K562 (cell line): ENCODE measurements at regions not wholly inside any gene's neighbourhood (a gene's known extent, or its start where the extent isn't known, plus 50 kb on each side); places are given as distances from the start of the nearest gene placed in this dataset.

ENCODE experiments used
- ATAC-seq: fragments of 200-7000 bp; cut with Tn5 transposase; 3 replicates; pipeline ENCODE4 v1.9.1; 2020; ENCODE audit warnings: moderate library complexity
- BruUV-seq: library from RNA; stranded (reverse); fragments of 400-500 nt; replicated peaks from 2 replicates; lab custom pipeline; 2021; lab: Mats Ljungman, UMichigan
- CTCF ChIA-PET: fragments of 300-600 bp; formaldehyde crosslinking; extraction: SDS; loops from one replicate; lab custom pipeline; 2021; ENCODE audit warnings: low intra/inter-chr PET ratio; lab: Yijun Ruan, JAX
- POLR2A ChIA-PET: fragments of 300-600, 350-650 bp; sonication (Branson Sonifier 250); formaldehyde crosslinking; extraction: SDS; loops from one replicate; lab custom pipeline; 2021; ENCODE audit warnings: antibody characterized with exemption, inconsistent platforms; lab: Yijun Ruan, JAX
- DNase-seq, 4 experiments: peaks; one replicate each; pipeline versions ENCODE4 v3.0.0 to v3.0.0-alpha.2; 2011 to 2018; ENCODE audit warnings: low spot score in 3 of 4, mixed read lengths in 3 of 4; ENCODE audit errors: extremely low read depth in 1 of 4
- FAIRE-seq: peaks from 2 replicates; lab custom pipeline; 2011; peaks lifted over from hg19 to GRCh38; lab: Jason Lieb, UNC
- H2AFZ ChIP-seq: 2 replicates; pipeline ENCODE4 v1.6.0; 2011; ENCODE audit warnings: low read depth, low read length, control low read depth, inconsistent platforms
- H3K27ac ChIP-seq: fragments of 200-600 bp; 3 replicates; pipeline ENCODE4 v1.8.0; 2011; ENCODE audit warnings: low read depth, mild to moderate bottlenecking, control low read depth, inconsistent platforms, low read length, moderate library complexity, mixed read lengths; ENCODE audit errors: extremely low read depth
- H3K27me3 ChIP-seq, 2 experiments: fragments of 300-600 bp in 1 of 2; 2 replicates in 1 of 2; 3 replicates in 1 of 2; pipeline versions ENCODE4 v1.6.0 to v1.8.0; 2011; ENCODE audit warnings: inconsistent platforms in 2 of 2, low read length in 2 of 2, mild to moderate bottlenecking in 1 of 2, mixed read lengths in 1 of 2, moderate library complexity in 1 of 2; ENCODE audit not compliant: control insufficient read depth in 2 of 2, insufficient read depth in 2 of 2
- H3K36me3 ChIP-seq: fragments of 300-600 bp; 3 replicates; pipeline ENCODE4 v1.8.0; 2011; ENCODE audit warnings: mild to moderate bottlenecking, low read length, inconsistent platforms; ENCODE audit not compliant: control insufficient read depth, insufficient read depth
- H3K4me1 ChIP-seq, 2 experiments: fragments of 200-600 bp in 1 of 2; replicated peaks in 1 of 2; 2 replicates in 1 of 2; 3 replicates in 1 of 2; pipeline versions ENCODE4 v1.5.1 to v1.8.0; 2011; ENCODE audit warnings: inconsistent platforms in 2 of 2, low read length in 2 of 2, mild to moderate bottlenecking in 1 of 2, mixed read lengths in 1 of 2, moderate library complexity in 1 of 2; ENCODE audit not compliant: control insufficient read depth in 2 of 2, insufficient read depth in 2 of 2
- H3K4me2 ChIP-seq: 2 replicates; pipeline ENCODE4 v1.6.1; 2011; ENCODE audit warnings: low read length, control low read depth, inconsistent platforms, mixed read lengths; ENCODE audit not compliant: insufficient read depth
- H3K4me3 ChIP-seq: fragments of 200-600 bp; sonication (generic), shearing (Covaris generic); 2 replicates; pipeline ENCODE4 v1.5.1; 2016; ENCODE audit warnings: control low read depth, inconsistent platforms
- H3K79me2 ChIP-seq: fragments of 200-600 bp; 3 replicates; pipeline ENCODE4 v1.8.0; 2011; ENCODE audit warnings: low read length, inconsistent platforms; ENCODE audit not compliant: control insufficient read depth, insufficient read depth
- H3K9ac ChIP-seq, 2 experiments: 2 replicates each; pipeline versions ENCODE4 v1.6.0 to v1.6.1; 2011; ENCODE audit warnings: low read depth in 2 of 2, low read length in 2 of 2, control low read depth in 1 of 2, inconsistent platforms in 1 of 2, mild to moderate bottlenecking in 1 of 2, mixed read lengths in 1 of 2; ENCODE audit not compliant: insufficient read depth in 1 of 2
- H3K9me1 ChIP-seq: one replicate; pipeline ENCODE4 v1.6.0; 2011; ENCODE audit warnings: inconsistent platforms, mild to moderate bottlenecking, low read length, moderate library complexity; ENCODE audit not compliant: control insufficient read depth, insufficient read depth
- H3K9me3 ChIP-seq: replicated peaks from 2 replicates; pipeline ENCODE4 v1.5.1; 2011; ENCODE audit warnings: low read depth, low read length, inconsistent platforms; ENCODE audit not compliant: control insufficient read depth, insufficient read depth
- H4K20me1 ChIP-seq: replicated peaks from 2 replicates; pipeline ENCODE4 v1.6.1; 2011; ENCODE audit warnings: low read length, inconsistent platforms, mixed read lengths; ENCODE audit not compliant: control insufficient read depth, insufficient read depth
- BRD9 ChIP-seq: fragments of 450-650 bp; IDR thresholded peaks from 2 replicates; pipeline ENCODE4 v1.6.1; 2018; ENCODE audit warnings: low read depth; ENCODE audit not compliant: partially characterized antibody
- CBFA2T3 ChIP-seq: fragments of 450-650 bp; IDR thresholded peaks from 2 replicates; pipeline ENCODE4 v1.6.1; 2017
- CREBBP ChIP-seq: IDR thresholded peaks from one replicate; pipeline ENCODE4 v1.6.1; 2012; ENCODE audit warnings: low read depth, mild to moderate bottlenecking, control low read depth, inconsistent platforms, low read length
- ELF4 ChIP-seq: fragments of 450-650 bp; formaldehyde crosslinking; IDR thresholded peaks from 2 replicates; pipeline ENCODE4 v1.4.0; 2022; ENCODE audit warnings: missing genetic modification characterization
- EP400 ChIP-seq: fragments of 450-650 bp; IDR thresholded peaks from 2 replicates; pipeline ENCODE4 v1.6.1; 2017; ENCODE audit warnings: antibody characterized with exemption, mild to moderate bottlenecking, moderate library complexity
- FOXJ2 ChIP-seq: fragments of 200-800 bp; sonication (Bioruptor generic); IDR thresholded peaks from 2 replicates; pipeline ENCODE4 v1.6.1; 2016; ENCODE audit warnings: missing genetic modification characterization, missing compliant biosample characterization
- MAZ ChIP-seq, 2 experiments: fragments of 450-650 bp in 1 of 2; sonication (generic) in 1 of 2; formaldehyde crosslinking; IDR thresholded peaks in 1 of 2; conservative IDR thresholded peaks in 1 of 2; 2 replicates each; pipeline versions ENCODE4 v1.4.0 to v1.5.0; 2020; ENCODE audit warnings: mild to moderate bottlenecking in 1 of 2, missing genetic modification reagents in 1 of 2
- MIER1 ChIP-seq: fragments of 450-650 bp; IDR thresholded peaks from 2 replicates; pipeline ENCODE4 v1.6.1; 2016; ENCODE audit warnings: antibody characterized with exemption, mild to moderate bottlenecking, low read depth
- POU5F1 ChIP-seq: fragments of 150-350 bp; IDR thresholded peaks from 2 replicates; pipeline ENCODE4 v1.6.1; 2014; ENCODE audit warnings: borderline replicate concordance, low read length, low read depth, mild to moderate bottlenecking; ENCODE audit not compliant: partially characterized antibody
- RBM25 ChIP-seq: fragments of 200-400 bp; formaldehyde crosslinking; IDR thresholded peaks from 2 replicates; pipeline ENCODE4 v1.6.1; 2018; ENCODE audit warnings: low read length, low read depth, moderate library complexity; ENCODE audit not compliant: severe bottlenecking
- SMARCB1 ChIP-seq: IDR thresholded peaks from 2 replicates; pipeline ENCODE4 v1.6.1; 2011; ENCODE audit warnings: improper control_type of control experiment, low read depth; ENCODE audit not compliant: insufficient read length
- WGBS: fragments of 100-300 bp; shearing (Covaris generic); methylation state at CpG from one replicate; pipeline ENCODE4 v1.1.6; 2016; ENCODE audit warnings: low coverage, mixed read lengths; ENCODE audit not compliant: insufficient coverage; ENCODE audit errors: missing lambda C conversion rate; 5-methylcytosine and 5-hydroxymethylcytosine counted together
- in situ Hi-C: fragments of 300-500 bp; cut with MboI; formaldehyde crosslinking; loops from 4 replicates; pipeline ENCODE4 v1.15.0; 2018; ENCODE audit warnings: inconsistent platforms, mixed read lengths
- intact Hi-C: fragments of 100-400 bp; cut with micrococcal nuclease; formaldehyde crosslinking; loops from 2 replicates; pipeline ENCODE4 v1.14.2; 2022
- TF ChIP-seq, protein P1 (sequence below): fragments of 250-450 bp; sonication (Bioruptor Pico); IDR thresholded peaks from 2 replicates; pipeline ENCODE4 v1.4.0; 2020; ENCODE audit warnings: mild to moderate bottlenecking, moderate library complexity

DNA sequence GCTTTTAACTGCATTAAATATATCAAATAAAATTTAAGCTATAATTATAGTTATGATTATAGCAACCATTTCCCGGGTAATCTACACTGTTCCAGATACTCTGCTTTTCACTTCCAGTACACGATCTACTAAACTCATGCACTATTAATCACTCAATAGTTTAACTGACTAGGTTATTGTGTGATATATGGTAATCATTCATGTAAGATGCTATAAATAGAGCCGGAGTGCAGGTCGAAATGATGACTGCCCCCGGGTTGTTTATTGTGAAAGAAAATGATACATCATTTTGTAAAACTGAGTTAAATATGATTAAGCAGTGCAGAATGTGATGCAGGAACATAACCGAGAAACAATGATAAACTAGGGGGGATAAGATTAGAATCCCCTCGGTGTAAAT, 434.6 kb upstream of the DSEL start:
- in situ Hi-C loops: no loop called here
- BruUV-seq: no TSS peak
- no peak for FAIRE-seq
- no peak overlapping the region for H3K4me2 ChIP-seq
- no peak overlapping the region for H3K27ac ChIP-seq
- CTCF ChIA-PET: no interaction called here
- no peak for ATAC-seq
- H3K9me1 ChIP-seq: no peaks in the 10 kb centered on the region
- H3K79me2 ChIP-seq: no peaks in the 10 kb centered on the region
- no peak overlapping the region for H3K9ac ChIP-seq
- no peaks in the 10 kb centered on the region for H4K20me1 ChIP-seq
- H3K36me3 ChIP-seq: no peaks in the 10 kb centered on the region
- TF ChIP-seq EP400 (no peak), RBM25 (no peak), ELF4 (CRISPR knock-in tag) (no peak), CBFA2T3 (no peak), MAZ (CRISPR knock-in tag; conservative IDR thresholded peaks at IDR 0.05 in 1 of 2, IDR thresholded peaks at IDR 0.05 in 1 of 2) (no peak), SMARCB1 (no peak), FOXJ2 (tag) (no peak), BRD9 (no peak), POU5F1 (no peak), CREBBP (no peak), MIER1 (no peak)
- TF ChIP-seq, protein P1, sequence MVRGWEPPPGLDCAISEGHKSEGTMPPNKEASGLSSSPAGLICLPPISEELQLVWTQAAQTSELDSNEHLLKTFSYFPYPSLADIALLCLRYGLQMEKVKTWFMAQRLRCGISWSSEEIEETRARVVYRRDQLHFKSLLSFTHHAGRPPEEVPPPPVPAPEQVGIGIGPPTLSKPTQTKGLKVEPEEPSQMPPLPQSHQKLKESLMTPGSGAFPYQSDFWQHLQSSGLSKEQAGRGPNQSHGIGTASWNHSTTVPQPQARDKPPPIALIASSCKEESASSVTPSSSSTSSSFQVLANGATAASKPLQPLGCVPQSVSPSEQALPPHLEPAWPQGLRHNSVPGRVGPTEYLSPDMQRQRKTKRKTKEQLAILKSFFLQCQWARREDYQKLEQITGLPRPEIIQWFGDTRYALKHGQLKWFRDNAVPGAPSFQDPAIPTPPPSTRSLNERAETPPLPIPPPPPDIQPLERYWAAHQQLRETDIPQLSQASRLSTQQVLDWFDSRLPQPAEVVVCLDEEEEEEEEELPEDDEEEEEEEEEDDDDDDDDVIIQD (CRISPR knock-in tag): no peak
- no peaks in the 10 kb centered on the region; the same call in 1 of the 2 replicates for H3K9me3 ChIP-seq
- H2AFZ ChIP-seq: no peak overlapping the region
- POLR2A ChIA-PET: no interaction called here
- 0% methylated on average over 7 of the region's 7 CpGs for WGBS
- DNase-seq: no peak
- no peak overlapping the region for H3K4me3 ChIP-seq
- H3K27me3 ChIP-seq: no peaks in the 10 kb centered on the region
- intact Hi-C loops: no loop called here
- H3K4me1 ChIP-seq: no peaks in the 10 kb centered on the region
